SU-DHL-6 (cell line): ENCODE measurements at regions not wholly inside any gene's neighbourhood (a gene's known extent, or its start where the extent isn't known, plus 50 kb on each side); places are given as distances from the start of the nearest gene placed in this dataset.

Experiments
- EZH2phosphoT487 ChIP-seq: fragments of 200-600 bp; sonication (generic), shearing (Covaris generic); conservative IDR thresholded peaks from 2 replicates; pipeline ENCODE4 v1.6.1; 2018; ENCODE audit warnings: mild to moderate bottlenecking, antibody characterized with exemption, low read length, moderate library complexity, mixed read lengths
- TF ChIP-seq, protein P1 (sequence below): fragments of 200-600 bp; sonication (generic); IDR thresholded peaks from one replicate; pipeline ENCODE4 v1.5.1; 2017; ENCODE audit warnings: antibody characterized with exemption, mild to moderate bottlenecking, low read length, moderate library complexity; ENCODE audit not compliant: insufficient read depth, poor library complexity, severe bottlenecking

DNA sequence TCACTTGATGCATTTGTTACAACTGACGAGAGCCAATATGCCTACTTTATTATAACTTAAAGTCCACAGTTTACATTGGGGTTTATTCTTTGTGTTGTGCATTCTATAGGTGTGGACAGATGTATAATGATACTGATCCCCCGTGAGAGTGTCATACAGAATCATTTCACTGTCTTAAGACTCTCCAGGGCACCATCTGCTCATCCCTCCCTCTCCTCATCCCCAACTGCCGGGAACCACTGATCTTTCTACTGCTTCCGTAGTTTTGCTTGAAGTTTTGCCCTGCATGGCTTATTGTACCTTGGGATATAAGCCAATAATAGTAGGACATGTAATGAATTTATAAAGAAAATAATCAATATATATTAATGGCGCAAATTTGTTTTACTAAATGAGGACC lies 137.8 kb upstream of the MSX1 start:
- TF ChIP-seq, protein P1, sequence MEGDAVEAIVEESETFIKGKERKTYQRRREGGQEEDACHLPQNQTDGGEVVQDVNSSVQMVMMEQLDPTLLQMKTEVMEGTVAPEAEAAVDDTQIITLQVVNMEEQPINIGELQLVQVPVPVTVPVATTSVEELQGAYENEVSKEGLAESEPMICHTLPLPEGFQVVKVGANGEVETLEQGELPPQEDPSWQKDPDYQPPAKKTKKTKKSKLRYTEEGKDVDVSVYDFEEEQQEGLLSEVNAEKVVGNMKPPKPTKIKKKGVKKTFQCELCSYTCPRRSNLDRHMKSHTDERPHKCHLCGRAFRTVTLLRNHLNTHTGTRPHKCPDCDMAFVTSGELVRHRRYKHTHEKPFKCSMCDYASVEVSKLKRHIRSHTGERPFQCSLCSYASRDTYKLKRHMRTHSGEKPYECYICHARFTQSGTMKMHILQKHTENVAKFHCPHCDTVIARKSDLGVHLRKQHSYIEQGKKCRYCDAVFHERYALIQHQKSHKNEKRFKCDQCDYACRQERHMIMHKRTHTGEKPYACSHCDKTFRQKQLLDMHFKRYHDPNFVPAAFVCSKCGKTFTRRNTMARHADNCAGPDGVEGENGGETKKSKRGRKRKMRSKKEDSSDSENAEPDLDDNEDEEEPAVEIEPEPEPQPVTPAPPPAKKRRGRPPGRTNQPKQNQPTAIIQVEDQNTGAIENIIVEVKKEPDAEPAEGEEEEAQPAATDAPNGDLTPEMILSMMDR: no peak
- TF ChIP-seq EZH2phosphoT487: no peak
